ENCODE measurements at regions not wholly inside any gene's neighbourhood (a gene's known extent, or its start where the extent isn't known, plus 50 kb on each side); places are given as distances from the start of the nearest gene placed in this dataset.

DNA sequence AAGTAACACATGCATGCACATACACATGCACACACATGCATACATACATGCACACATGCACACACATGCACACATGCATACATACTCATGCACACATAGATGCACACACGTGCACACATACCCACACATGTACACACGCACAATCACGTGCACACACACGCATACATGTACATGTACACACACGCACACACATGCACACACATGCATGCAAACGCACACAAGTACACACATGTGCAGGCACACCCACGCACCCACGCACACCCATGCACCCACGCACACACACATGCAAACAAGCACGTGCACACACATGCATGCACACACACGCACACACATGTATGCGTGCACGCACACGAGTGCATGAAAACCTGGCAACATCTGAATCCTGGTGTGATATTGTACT is 232.7 kb upstream of the CDH4 start:
- TF ChIP-seq EZH2 (IDR thresholded peaks at IDR 0.05; ENCODE audit: low read length, unreplicated experiment) (no peak), EZH2phosphoT487 (IDR thresholded peaks at IDR 0.05; ENCODE audit: borderline replicate concordance, low read length) (no peak)
- TF ChIP-seq, protein P1, sequence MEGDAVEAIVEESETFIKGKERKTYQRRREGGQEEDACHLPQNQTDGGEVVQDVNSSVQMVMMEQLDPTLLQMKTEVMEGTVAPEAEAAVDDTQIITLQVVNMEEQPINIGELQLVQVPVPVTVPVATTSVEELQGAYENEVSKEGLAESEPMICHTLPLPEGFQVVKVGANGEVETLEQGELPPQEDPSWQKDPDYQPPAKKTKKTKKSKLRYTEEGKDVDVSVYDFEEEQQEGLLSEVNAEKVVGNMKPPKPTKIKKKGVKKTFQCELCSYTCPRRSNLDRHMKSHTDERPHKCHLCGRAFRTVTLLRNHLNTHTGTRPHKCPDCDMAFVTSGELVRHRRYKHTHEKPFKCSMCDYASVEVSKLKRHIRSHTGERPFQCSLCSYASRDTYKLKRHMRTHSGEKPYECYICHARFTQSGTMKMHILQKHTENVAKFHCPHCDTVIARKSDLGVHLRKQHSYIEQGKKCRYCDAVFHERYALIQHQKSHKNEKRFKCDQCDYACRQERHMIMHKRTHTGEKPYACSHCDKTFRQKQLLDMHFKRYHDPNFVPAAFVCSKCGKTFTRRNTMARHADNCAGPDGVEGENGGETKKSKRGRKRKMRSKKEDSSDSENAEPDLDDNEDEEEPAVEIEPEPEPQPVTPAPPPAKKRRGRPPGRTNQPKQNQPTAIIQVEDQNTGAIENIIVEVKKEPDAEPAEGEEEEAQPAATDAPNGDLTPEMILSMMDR (conservative IDR thresholded peaks at IDR 0.05; ENCODE audit: low read depth, low read length), result no peak
